Smooth muscle cell (in vitro differentiated cells): ENCODE measurements at regions not wholly inside any gene's neighbourhood (a gene's known extent, or its start where the extent isn't known, plus 50 kb on each side); places are given as distances from the start of the nearest gene placed in this dataset.

Experiments used
- DNase-seq: peaks from one replicate; lab custom pipeline; 2025; ENCODE audit not compliant: unreplicated experiment; lab: John Stamatoyannopoulos, UW
- H2AFZ ChIP-seq: fragments of 200-600 bp; sonication (generic); 2 replicates; pipeline ENCODE4 v1.6.0; 2016; ENCODE audit warnings: antibody characterized with exemption, low read depth, mild to moderate bottlenecking
- H3F3A ChIP-seq: fragments of 200-600 bp; sonication (generic); 2 replicates; pipeline ENCODE4 v1.6.0; 2017; ENCODE audit warnings: antibody characterized with exemption, low read depth
- H3K27ac ChIP-seq: fragments of 200-600 bp; sonication (generic); 2 replicates; pipeline ENCODE4 v1.5.1; 2016; ENCODE audit warnings: low read depth, mild to moderate bottlenecking
- H3K27me3 ChIP-seq: fragments of 200-600 bp; sonication (generic); 2 replicates; pipeline ENCODE4 v1.6.1; 2016; ENCODE audit warnings: low read depth, mild to moderate bottlenecking
- H3K36me3 ChIP-seq: fragments of 200-600 bp; sonication (generic); 2 replicates; pipeline ENCODE4 v1.5.1; 2016; ENCODE audit warnings: low read depth
- H3K4me1 ChIP-seq: fragments of 200-600 bp; sonication (generic); 2 replicates; pipeline ENCODE4 v1.5.1; 2016; ENCODE audit warnings: low read depth
- H3K4me2 ChIP-seq: fragments of 200-600 bp; sonication (generic); 2 replicates; pipeline ENCODE4 v1.6.0; 2016; ENCODE audit warnings: mild to moderate bottlenecking
- H3K4me3 ChIP-seq: fragments of 200-600 bp; sonication (generic); 2 replicates; pipeline ENCODE4 v1.5.1; 2016; ENCODE audit warnings: mild to moderate bottlenecking
- H3K79me2 ChIP-seq: fragments of 200-600 bp; sonication (generic); 2 replicates; pipeline ENCODE4 v1.6.0; 2016; ENCODE audit warnings: low read depth, mild to moderate bottlenecking
- H3K9ac ChIP-seq: fragments of 200-600 bp; sonication (generic); 2 replicates; pipeline ENCODE4 v1.6.0; 2016; ENCODE audit warnings: low read depth
- H3K9me3 ChIP-seq: fragments of 200-600 bp; sonication (generic); replicated peaks from 2 replicates; pipeline ENCODE4 v1.5.1; 2016; ENCODE audit warnings: low read depth
- H4K20me1 ChIP-seq: fragments of 200-600 bp; sonication (generic); 2 replicates; pipeline ENCODE4 v1.6.0; 2016; ENCODE audit warnings: low read depth
- WGBS: methylation state at CpG from one replicate; pipeline ENCODE4 v1.1.7; 2016; ENCODE audit warnings: low lambda C conversion rate; 5-methylcytosine and 5-hydroxymethylcytosine counted together
- TF ChIP-seq, protein P1 (sequence below): fragments of 200-600 bp; sonication (generic); IDR thresholded peaks from 2 replicates; pipeline ENCODE4 v1.5.1; 2017; ENCODE audit warnings: borderline replicate concordance, mild to moderate bottlenecking, antibody characterized with exemption; ENCODE audit not compliant: insufficient read depth, poor library complexity, severe bottlenecking

GRCh38 chr1:221637641-221638041, 104.2 kb downstream of the DUSP10 start:
- Histone ChIP-seq H3K27me3 (no peaks in the 10 kb centered on the region), H3K9me3 (no peaks in the 10 kb centered on the region), H3K9ac (no peak overlapping the region), H3K4me3 (no peak overlapping the region), H3F3A (no peaks in the 10 kb centered on the region), H3K4me2 (no peak overlapping the region), H3K27ac (no peak overlapping the region), H3K79me2 (no peaks in the 10 kb centered on the region), H4K20me1 (no peaks in the 10 kb centered on the region), H3K4me1 (no peaks in the 10 kb centered on the region), H3K36me3 (no peaks in the 10 kb centered on the region), H2AFZ (no peak overlapping the region)
- DNase-seq = no peak
- 93% methylated on average over 2 of the region's 2 CpGs for WGBS
- TF ChIP-seq, protein P1, sequence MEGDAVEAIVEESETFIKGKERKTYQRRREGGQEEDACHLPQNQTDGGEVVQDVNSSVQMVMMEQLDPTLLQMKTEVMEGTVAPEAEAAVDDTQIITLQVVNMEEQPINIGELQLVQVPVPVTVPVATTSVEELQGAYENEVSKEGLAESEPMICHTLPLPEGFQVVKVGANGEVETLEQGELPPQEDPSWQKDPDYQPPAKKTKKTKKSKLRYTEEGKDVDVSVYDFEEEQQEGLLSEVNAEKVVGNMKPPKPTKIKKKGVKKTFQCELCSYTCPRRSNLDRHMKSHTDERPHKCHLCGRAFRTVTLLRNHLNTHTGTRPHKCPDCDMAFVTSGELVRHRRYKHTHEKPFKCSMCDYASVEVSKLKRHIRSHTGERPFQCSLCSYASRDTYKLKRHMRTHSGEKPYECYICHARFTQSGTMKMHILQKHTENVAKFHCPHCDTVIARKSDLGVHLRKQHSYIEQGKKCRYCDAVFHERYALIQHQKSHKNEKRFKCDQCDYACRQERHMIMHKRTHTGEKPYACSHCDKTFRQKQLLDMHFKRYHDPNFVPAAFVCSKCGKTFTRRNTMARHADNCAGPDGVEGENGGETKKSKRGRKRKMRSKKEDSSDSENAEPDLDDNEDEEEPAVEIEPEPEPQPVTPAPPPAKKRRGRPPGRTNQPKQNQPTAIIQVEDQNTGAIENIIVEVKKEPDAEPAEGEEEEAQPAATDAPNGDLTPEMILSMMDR = no peak

DNA sequence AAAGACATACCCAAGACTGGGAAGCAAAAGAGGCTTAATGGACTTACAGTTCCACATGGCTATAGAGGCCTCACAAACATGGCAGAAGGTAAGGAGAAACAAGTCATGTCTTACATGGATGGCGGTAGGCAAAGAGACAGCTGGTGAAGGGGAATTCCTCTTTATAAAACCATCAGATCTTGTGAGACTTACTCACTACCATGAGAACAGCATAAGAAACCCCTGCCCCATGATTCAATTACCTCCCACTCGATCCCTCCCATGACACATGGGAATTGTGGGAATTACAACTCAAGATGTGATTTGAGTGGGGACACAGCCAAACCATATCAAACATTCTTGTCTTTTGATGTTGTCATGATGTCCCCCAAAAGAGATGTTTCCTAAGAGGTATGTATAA, 103.3 kb downstream of the DUSP10 start:
- Histone ChIP-seq H2AFZ (no peak overlapping the region), H3K4me1 (no peaks in the 10 kb centered on the region), H3K4me2 (no peak overlapping the region), H3K9ac (no peak overlapping the region), H3K79me2 (no peaks in the 10 kb centered on the region), H3K36me3 (no peaks in the 10 kb centered on the region), H3K9me3 (no peaks in the 10 kb centered on the region), H3K27ac (no peak overlapping the region), H3K27me3 (no peaks in the 10 kb centered on the region), H4K20me1 (no peaks in the 10 kb centered on the region), H3F3A (no peaks in the 10 kb centered on the region), H3K4me3 (no peak overlapping the region)
- TF ChIP-seq, protein P1 = no peak
- DNase-seq = no peak
- 96% methylated on average over 2 of the region's 2 CpGs for WGBS

DNA sequence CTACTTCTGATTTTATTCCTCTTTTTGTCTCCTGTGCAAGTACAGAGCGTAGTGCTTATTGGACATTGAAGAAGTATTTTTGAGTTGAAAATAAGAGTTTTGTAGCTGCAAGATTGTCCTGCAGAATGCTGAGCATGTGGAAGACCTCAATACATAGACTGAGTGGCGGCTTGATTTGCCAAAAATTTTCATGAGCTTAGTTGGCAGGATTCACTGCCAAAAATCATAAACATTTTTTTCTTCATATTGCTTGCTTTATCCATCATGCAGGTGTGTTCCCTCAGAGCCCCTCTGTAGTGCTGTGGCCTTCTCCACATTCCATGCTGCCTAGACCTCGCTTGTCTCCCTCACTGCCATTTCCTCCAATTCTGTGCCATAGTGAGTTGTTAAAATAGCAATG, 100.1 kb downstream of the DUSP10 start:
- no peak overlapping the region for H3K4me2 ChIP-seq

More for the DNA sequence above, 100.1 kb downstream of the DUSP10 start:
- Histone ChIP-seq H3K27ac (no peak overlapping the region), H2AFZ (no peak overlapping the region), H3K4me1 (no peaks in the 10 kb centered on the region), H3F3A (no peaks in the 10 kb centered on the region), H3K79me2 (no peaks in the 10 kb centered on the region), H3K9ac (no peak overlapping the region), H3K36me3 (no peaks in the 10 kb centered on the region), H4K20me1 (no peaks in the 10 kb centered on the region), H3K9me3 (no peaks in the 10 kb centered on the region), H3K27me3 (no peaks in the 10 kb centered on the region), H3K4me3 (no peak overlapping the region)
- TF ChIP-seq, protein P1 = no peak
- 94% methylated on average over 3 of the region's 3 CpGs for WGBS
- DNase-seq = no peak
